CD4-positive, alpha-beta T cell (primary cell): ENCODE measurements at regions not wholly inside any gene's neighbourhood (a gene's known extent, or its start where the extent isn't known, plus 50 kb on each side); places are given as distances from the start of the nearest gene placed in this dataset.

Source experiments
- ATAC-seq: fragments of 200-7000 bp; cut with Tn5 transposase; one replicate; pipeline ENCODE4 v1.10.0; 2022; ENCODE audit warnings: mild to moderate bottlenecking; ENCODE audit not compliant: poor library complexity
- CTCF ChIA-PET: fragments of 350-600 bp; sonication (Branson Sonifier 250); formaldehyde crosslinking; loops from one replicate; lab custom pipeline; 2021; ENCODE audit warnings: antibody characterized with exemption, inconsistent platforms; lab: Charles Lee
- POLR2A ChIA-PET: fragments of 350-600 bp; sonication (Branson Sonifier 250); formaldehyde crosslinking; loops from one replicate; lab custom pipeline; 2021; ENCODE audit warnings: antibody characterized with exemption, inconsistent platforms; lab: Charles Lee
- DNase-seq, 14 experiments: peaks; one replicate each; pipeline ENCODE4 v3.0.0-alpha.2; 2013 to 2020; ENCODE audit warnings: mixed read lengths in 2 of 14
- H3K27ac ChIP-seq, 2 donors: one replicate each; pipeline versions ENCODE4 v1.5.1 to v1.7.0; 2013; ENCODE audit warnings: low read length in 2 of 2, low read depth in 1 of 2, mild to moderate bottlenecking in 1 of 2
- H3K27me3 ChIP-seq, 2 experiments: 1 replicate in 1 of 2; 2 replicates in 1 of 2; pipeline versions ENCODE4 v1.6.1 to v1.7.0; 2013; ENCODE audit warnings: low read length in 2 of 2, control low read depth in 1 of 2, mild to moderate bottlenecking in 1 of 2, moderate library complexity in 1 of 2; ENCODE audit not compliant: insufficient read depth in 2 of 2, control insufficient read depth in 1 of 2
- H3K36me3 ChIP-seq: one replicate; pipeline ENCODE4 v1.6.1; 2013; ENCODE audit warnings: low read length, control low read depth; ENCODE audit not compliant: insufficient read depth
- H3K4me1 ChIP-seq: one replicate; pipeline ENCODE4 v1.6.1; 2013; ENCODE audit warnings: low read length, control low read depth; ENCODE audit not compliant: insufficient read depth
- H3K4me3 ChIP-seq: one replicate; pipeline ENCODE4 v1.5.1; 2013; ENCODE audit warnings: mild to moderate bottlenecking, low read length, moderate library complexity
- H3K9me3 ChIP-seq, 2 experiments: 1 replicate in 1 of 2; 2 replicates in 1 of 2; pipeline versions ENCODE4 v1.6.1 to v1.7.0; 2013; ENCODE audit warnings: low read length in 2 of 2, mild to moderate bottlenecking in 2 of 2, control low read depth in 1 of 2, moderate library complexity in 1 of 2; ENCODE audit not compliant: control insufficient read depth in 1 of 2, insufficient read depth in 1 of 2
- H3K27ac Mint-ChIP-seq: one replicate; pipeline ENCODE4 v1.8.0; 2020; ENCODE audit warnings: mixed read lengths
- H3K27me3 Mint-ChIP-seq: one replicate; pipeline ENCODE4 v1.8.0; 2021; ENCODE audit warnings: mixed read lengths
- H3K36me3 Mint-ChIP-seq: one replicate; pipeline ENCODE4 v1.8.0; 2021; ENCODE audit warnings: low read depth, mixed read lengths
- H3K4me1 Mint-ChIP-seq: one replicate; pipeline ENCODE4 v1.8.0; 2021; ENCODE audit warnings: low read depth, mixed read lengths
- H3K4me3 Mint-ChIP-seq: one replicate; pipeline ENCODE4 v1.8.0; 2020; ENCODE audit warnings: mild to moderate bottlenecking, mixed read lengths
- H3K9me3 Mint-ChIP-seq: one replicate; pipeline ENCODE4 v1.8.0; 2020; ENCODE audit warnings: mixed read lengths
- intact Hi-C, 2 experiments: fragments of 100-400 bp; cut with DNase I in 1 of 2; cut with micrococcal nuclease in 1 of 2; formaldehyde crosslinking; loops; one replicate each; pipeline versions ENCODE4 v1.15.1 to v1.9.0; 2023 to 2025; cut with DNase I, micrococcal nuclease
- TF ChIP-seq, protein P1 (sequence below): fragments of 200-600 bp; IDR thresholded peaks from one replicate; pipeline ENCODE4 v1.8.0; 2022; ENCODE audit warnings: antibody characterized with exemption, mild to moderate bottlenecking

DNA sequence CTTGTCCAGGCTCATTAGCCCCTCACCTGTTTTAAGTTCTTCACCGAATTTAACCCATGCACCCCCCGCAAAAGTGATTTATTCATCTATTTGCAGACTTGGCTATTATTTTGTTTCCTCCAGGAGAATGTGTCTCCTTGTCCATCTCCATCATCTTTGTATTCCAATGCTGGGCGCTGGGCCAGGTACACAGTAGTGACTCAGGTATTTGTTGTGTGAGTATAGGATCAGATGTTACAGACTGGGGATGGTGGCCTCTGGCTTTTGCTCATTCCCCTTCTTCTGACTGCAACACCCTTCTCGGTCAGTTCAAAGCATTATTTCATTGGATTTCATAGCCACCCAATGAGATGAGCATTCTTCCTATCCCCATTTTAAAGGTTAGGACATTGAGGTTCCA lies 408.2 kb downstream of the MN1 start:
- Histone ChIP-seq H3K4me3 (no peak overlapping the region), H3K27me3 (no peaks in the 10 kb centered on the region), H3K4me1 (no peaks in the 10 kb centered on the region), H3K36me3 (no peaks in the 10 kb centered on the region), H3K27ac (no peak overlapping the region), H3K9me3 (no peaks in the 10 kb centered on the region)
- Mint-ChIP-seq H3K27ac (no peak overlapping the region), H3K27me3 (peaks cover 6% of the 10 kb centered on the region), H3K9me3 (no peaks in the 10 kb centered on the region), H3K4me1 (no peaks in the 10 kb centered on the region), H3K36me3 (no peaks in the 10 kb centered on the region), H3K4me3 (no peak overlapping the region)
- DNase-seq = no peak
- POLR2A ChIA-PET = no interaction called here
- no peak for ATAC-seq
- intact Hi-C loops = no loop called here
- TF ChIP-seq, protein P1, sequence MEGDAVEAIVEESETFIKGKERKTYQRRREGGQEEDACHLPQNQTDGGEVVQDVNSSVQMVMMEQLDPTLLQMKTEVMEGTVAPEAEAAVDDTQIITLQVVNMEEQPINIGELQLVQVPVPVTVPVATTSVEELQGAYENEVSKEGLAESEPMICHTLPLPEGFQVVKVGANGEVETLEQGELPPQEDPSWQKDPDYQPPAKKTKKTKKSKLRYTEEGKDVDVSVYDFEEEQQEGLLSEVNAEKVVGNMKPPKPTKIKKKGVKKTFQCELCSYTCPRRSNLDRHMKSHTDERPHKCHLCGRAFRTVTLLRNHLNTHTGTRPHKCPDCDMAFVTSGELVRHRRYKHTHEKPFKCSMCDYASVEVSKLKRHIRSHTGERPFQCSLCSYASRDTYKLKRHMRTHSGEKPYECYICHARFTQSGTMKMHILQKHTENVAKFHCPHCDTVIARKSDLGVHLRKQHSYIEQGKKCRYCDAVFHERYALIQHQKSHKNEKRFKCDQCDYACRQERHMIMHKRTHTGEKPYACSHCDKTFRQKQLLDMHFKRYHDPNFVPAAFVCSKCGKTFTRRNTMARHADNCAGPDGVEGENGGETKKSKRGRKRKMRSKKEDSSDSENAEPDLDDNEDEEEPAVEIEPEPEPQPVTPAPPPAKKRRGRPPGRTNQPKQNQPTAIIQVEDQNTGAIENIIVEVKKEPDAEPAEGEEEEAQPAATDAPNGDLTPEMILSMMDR = no peak
- CTCF ChIA-PET = no interaction called here

DNA sequence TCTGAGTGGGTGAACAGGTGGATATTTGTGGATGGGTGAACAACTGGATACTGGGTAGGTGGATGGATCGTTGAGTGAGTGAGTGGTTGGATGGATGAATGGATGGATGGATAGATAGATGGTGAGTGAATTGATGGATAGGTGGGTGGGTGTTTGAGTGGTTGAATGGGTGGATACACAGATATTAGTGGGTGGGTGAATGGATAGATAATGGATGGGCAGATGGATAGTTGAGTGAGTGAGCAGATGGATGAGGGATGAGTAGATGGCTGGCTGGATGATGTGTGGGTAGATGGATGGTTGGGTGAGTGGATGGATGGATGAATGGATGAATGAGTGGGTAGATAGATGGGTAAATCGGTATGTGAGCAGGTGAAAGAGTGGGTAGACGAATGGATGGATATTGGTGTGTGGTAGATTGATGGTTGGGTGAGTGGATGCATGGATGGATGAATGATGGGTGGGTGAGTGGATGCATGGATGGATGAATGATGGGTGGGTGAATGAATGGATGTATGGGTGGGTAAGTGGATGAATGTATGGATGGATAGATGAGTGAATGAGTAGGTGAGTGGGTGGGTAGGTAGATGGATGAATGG lies 406.7 kb downstream of the MN1 start:
- TF ChIP-seq, protein P1 = no peak
- intact Hi-C loops = no loop called here
- Histone ChIP-seq H3K4me1 (no peaks in the 10 kb centered on the region), H3K4me3 (no peak overlapping the region), H3K9me3 (peaks cover 0 to 5% of the 10 kb centered on the region in 2 experiments), H3K27ac (no peak overlapping the region), H3K36me3 (no peaks in the 10 kb centered on the region), H3K27me3 (no peaks in the 10 kb centered on the region)
- H3K4me3 Mint-ChIP-seq = no peak overlapping the region
- POLR2A ChIA-PET = no interaction called here
- DNase-seq (no peak), ATAC-seq (no peak)
- no peaks in the 10 kb centered on the region for H3K36me3 Mint-ChIP-seq
- H3K27ac Mint-ChIP-seq = no peak overlapping the region
- CTCF ChIA-PET = no interaction called here
- no peaks in the 10 kb centered on the region for H3K9me3 Mint-ChIP-seq
- no peaks in the 10 kb centered on the region for H3K27me3 Mint-ChIP-seq
- H3K4me1 Mint-ChIP-seq = no peaks in the 10 kb centered on the region

DNA sequence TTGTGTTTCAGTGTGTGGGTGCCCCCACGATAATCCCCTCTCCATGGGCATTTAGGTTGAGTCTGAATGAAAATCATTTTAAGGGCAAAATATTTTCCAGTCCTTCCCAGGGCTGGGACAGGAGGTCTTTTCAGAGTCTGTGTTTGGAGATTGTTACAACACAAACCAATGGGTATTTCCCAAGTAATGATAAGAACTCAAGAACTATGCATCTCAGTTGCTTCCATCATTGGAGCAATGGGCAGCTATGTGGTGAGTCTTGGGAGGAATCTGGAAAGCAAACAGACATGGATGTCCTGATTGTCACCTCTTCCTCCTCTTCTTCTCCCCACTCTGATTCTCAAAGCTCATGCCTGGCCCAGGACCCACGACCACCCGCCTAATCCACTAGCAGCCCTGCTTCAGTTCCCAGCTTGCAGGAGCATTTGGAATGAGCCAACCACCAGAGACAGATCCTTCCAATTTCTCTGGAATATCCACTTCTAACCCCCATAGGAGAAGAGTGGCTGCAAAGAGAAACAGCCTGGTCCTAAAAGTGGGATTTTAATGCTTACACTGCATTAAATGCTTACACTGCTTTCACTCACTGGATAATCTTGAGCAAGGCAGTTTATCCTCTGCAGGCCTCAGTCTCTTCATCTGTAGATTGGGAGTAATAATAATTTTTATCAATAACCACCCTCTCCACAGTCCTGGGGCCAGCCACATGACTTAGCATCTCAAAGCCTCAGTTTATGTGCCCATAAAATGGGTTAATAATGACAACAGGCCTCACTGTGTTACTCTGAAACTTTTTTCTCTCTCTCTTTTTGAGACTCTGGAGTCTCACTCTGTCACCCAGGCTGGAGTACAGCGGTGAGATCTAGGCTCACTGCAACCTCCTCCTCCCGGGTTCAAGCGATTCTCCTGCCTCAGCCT lies 404.3 kb downstream of the MN1 start:
- peaks cover 3% of the 10 kb centered on the region for H3K27me3 Mint-ChIP-seq
- Histone ChIP-seq H3K27me3 (no peaks in the 10 kb centered on the region), H3K4me3 (no peak overlapping the region), H3K9me3 (peaks cover 3 to 5% of the 10 kb centered on the region in 2 experiments), H3K36me3 (no peaks in the 10 kb centered on the region), H3K4me1 (no peaks in the 10 kb centered on the region), H3K27ac (no peak overlapping the region)
- TF ChIP-seq, protein P1 = no peak
- H3K36me3 Mint-ChIP-seq = no peaks in the 10 kb centered on the region
- no peaks in the 10 kb centered on the region for H3K4me1 Mint-ChIP-seq
- no peak overlapping the region for H3K4me3 Mint-ChIP-seq
- H3K27ac Mint-ChIP-seq = no peak overlapping the region
- ATAC-seq = no peak
- DNase-seq = no peak
- ChIA-PET POLR2A (no interaction called here), CTCF (no interaction called here)
- peaks cover 2% of the 10 kb centered on the region for H3K9me3 Mint-ChIP-seq
- intact Hi-C loops = no loop called here
